ENCODE measurements at regions not wholly inside any gene's neighbourhood (a gene's known extent, or its start where the extent isn't known, plus 50 kb on each side); places are given as distances from the start of the nearest gene placed in this dataset.

DNA sequence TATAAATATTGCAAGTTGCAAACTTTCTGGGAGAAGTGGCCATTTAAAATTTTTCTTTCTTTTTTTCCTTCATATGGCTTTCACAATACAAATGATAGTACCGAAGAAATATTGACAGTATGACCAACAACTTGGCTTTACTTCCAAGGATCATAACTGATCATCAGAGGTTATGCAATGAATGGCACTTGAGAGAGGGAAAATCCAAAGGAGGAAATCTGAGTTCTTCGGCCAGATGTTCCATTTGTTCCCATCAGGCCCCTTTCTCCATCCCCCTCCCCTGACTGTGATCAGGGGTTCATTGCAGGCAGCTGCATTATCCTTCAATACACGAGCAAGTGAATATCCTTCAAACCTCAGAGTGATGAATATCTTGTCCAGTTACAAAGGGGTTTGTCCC is 130.0 kb upstream of the UST start:
- TF ChIP-seq RAD21 (IDR thresholded peaks at IDR 0.05; ENCODE audit: low read depth) (no peak), FOXM1 (IDR thresholded peaks at IDR 0.05; ENCODE audit: borderline replicate concordance, low read depth) (no peak), NFIC (IDR thresholded peaks at IDR 0.05) (no peak)
- TF ChIP-seq, protein P1, sequence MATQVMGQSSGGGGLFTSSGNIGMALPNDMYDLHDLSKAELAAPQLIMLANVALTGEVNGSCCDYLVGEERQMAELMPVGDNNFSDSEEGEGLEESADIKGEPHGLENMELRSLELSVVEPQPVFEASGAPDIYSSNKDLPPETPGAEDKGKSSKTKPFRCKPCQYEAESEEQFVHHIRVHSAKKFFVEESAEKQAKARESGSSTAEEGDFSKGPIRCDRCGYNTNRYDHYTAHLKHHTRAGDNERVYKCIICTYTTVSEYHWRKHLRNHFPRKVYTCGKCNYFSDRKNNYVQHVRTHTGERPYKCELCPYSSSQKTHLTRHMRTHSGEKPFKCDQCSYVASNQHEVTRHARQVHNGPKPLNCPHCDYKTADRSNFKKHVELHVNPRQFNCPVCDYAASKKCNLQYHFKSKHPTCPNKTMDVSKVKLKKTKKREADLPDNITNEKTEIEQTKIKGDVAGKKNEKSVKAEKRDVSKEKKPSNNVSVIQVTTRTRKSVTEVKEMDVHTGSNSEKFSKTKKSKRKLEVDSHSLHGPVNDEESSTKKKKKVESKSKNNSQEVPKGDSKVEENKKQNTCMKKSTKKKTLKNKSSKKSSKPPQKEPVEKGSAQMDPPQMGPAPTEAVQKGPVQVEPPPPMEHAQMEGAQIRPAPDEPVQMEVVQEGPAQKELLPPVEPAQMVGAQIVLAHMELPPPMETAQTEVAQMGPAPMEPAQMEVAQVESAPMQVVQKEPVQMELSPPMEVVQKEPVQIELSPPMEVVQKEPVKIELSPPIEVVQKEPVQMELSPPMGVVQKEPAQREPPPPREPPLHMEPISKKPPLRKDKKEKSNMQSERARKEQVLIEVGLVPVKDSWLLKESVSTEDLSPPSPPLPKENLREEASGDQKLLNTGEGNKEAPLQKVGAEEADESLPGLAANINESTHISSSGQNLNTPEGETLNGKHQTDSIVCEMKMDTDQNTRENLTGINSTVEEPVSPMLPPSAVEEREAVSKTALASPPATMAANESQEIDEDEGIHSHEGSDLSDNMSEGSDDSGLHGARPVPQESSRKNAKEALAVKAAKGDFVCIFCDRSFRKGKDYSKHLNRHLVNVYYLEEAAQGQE (IDR thresholded peaks at IDR 0.05; ENCODE audit: low read depth): no peak
- TF ChIP-seq, protein P2, sequence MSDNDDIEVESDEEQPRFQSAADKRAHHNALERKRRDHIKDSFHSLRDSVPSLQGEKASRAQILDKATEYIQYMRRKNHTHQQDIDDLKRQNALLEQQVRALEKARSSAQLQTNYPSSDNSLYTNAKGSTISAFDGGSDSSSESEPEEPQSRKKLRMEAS (IDR thresholded peaks at IDR 0.05): no peak
